ENCODE measurements at regions not wholly inside any gene's neighbourhood (a gene's known extent, or its start where the extent isn't known, plus 50 kb on each side); places are given as distances from the start of the nearest gene placed in this dataset.

DNA sequence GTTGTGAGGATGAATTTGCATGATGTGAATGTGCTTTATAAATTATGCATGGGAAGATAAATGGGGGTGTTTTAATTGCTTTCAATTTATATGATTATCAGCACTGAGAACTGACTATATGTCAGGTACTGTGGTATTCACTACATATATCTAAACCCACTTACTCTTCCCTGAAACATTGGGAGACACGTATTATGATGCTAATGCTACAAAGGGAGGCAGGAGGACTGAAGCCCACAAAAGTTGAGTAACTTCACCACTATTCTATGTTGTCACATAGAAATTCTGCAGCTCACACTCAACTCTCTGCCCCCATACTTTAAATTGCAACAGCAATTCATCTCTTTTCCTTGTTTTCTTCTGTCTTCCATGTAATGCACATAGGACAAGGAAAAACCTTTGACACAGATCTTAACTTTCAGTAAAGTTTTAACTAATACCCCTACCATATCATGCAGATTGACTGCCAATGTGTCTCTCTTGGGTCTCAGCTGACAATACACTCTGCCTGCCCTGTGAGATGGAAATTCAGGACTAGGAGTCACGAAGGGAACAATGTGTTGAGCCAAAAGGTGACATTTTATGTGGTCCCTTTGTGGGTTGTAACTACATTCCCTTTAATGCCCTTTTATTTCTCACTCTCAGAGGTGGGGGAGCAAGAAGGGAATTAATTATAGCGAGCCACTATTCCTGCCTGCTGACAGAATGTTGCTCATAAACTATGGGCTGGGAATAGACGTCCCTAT, 691.0 kb upstream of the SORCS1 start:
- no peak for DNase-seq

DNA sequence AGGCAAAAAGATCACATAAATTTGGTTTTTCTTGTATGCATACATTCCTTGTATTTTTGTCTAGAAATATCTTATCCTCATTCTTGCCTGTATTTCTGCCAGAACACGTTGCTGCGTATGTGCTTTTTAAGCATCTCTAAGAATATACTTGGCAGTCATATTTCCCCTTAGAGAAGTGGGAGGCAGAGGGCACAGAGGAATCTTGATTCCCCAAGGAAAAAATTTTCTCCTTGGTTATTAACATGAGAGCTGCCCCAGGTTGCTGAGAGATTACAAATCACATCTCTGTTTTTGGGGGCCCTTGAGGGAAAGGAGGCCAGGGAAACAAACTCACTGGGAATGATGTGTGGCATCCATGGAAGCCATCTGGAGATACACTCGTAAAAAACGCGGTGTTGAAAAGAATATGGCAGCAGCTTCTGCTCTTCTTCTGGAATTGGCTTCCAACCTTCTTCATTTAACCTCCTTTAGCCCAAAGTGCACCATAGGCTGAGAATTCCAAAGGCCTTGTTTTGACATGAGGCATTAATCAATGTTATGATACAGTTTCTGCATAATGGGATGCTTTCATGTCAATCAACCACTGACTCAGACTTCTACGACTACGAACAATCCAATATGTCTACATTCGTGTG, 684.3 kb upstream of the SORCS1 start:
- DNase-seq: no peak

DNA sequence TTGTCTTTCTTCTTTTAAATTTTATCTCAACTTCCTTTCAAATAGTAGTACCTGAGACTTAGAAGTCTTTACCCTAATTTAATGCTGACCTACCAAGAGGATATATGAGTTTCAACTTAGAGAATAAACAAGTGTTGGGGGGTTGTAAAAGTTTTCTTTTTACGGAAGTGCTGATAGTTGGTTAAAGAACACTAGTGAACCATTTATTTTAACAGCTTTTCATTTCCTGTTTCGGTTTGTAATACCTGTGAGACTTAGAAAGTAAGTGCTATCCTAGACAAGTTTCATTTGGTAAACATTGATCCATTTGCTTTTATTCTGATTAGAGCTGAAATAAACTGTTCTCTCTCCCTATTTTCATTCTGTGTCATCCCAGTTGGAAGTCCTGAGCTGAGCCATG, 683.1 kb upstream of the SORCS1 start:
- DNase-seq: no peak

- no peak for DNase-seq
These were observed 670.2 kb upstream of the SORCS1 start for GRCh38 chr10:107834706-107835105.

DNA sequence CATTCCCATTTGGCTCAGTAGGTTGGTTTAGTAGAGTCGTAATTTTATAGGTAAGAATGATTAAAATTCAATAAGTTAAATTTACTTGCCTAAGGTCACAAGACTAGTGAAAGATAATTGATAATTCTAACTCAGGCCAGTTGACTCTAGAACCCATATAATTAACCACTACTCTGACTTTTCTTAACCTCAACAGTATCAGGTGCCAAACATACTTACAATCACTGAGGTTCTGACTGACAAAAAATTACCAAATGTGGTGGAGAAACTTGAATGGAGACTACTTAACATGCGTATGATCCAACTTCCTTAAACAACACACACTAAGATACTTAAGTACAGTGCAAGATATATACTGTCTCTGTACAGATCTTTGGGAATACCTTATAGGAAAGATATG, 667.3 kb upstream of the SORCS1 start:
- DNase-seq: no peak

DNA sequence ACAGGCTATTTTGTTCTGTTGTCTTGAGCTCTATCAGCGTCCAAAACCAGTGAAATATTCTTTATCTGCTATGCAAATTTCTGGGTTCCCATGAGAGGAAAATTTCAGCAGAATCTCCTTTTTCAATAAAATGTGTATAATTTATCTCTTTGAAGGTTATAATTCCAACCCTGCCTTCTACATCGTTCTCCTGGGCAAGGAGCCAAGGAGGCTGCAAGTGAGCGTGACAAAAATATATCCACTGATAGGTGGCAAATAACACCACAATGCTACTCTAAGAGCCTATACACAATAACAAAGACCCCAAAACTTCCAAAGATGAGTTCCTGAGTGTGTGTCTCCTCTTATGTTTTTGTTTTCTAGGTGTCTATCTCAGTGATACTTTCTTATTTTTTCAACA, 664.7 kb upstream of the SORCS1 start:
- DNase-seq: no peak

- DNase-seq: no peak
These were observed 661.7 kb upstream of the SORCS1 start for GRCh38 chr10:107826171-107826570.

DNA sequence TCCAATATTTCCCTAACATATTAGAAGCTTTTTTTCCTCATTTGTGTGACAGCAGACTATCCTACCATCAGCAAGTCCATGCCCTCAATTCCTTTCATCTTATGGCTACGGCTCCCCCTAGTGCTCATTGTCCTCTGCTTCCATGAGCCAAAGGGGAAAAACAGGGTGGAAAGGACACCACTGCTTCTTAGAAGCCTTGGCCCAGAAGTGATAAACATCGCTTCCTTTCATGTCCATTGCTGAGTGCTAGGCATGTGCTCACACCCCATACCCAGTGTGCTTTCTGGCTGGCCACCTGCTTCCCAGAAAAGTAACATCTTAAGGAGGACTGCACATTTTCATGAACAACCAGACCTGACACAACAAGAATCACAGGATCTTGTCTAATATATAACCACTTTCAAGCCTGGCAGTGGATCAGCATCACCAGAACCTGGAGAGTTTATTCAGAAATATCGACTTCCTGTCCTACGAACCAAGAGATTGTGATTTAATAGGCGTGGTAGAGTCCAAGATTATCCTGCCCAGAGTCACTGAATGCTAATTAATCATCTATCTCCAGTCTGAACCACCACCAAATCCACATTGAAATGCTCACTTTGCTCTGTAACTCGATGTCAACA, 650.5 kb upstream of the SORCS1 start:
- DNase-seq: no peak

- no peak for DNase-seq
These were observed 649.1 kb upstream of the SORCS1 start for GRCh38 chr10:107813451-107814162.

GRCh38 chr10:107809889-107810288, 645.4 kb upstream of the SORCS1 start:
- DNase-seq: no peak

- no peak for DNase-seq
These were observed 643.3 kb upstream of the SORCS1 start for GRCh38 chr10:107807836-107808235.

- no peak for DNase-seq
These were observed 641.5 kb upstream of the SORCS1 start for GRCh38 chr10:107806026-107806425.

- no peak for DNase-seq
These were observed 639.0 kb upstream of the SORCS1 start for GRCh38 chr10:107803546-107803945.

DNA sequence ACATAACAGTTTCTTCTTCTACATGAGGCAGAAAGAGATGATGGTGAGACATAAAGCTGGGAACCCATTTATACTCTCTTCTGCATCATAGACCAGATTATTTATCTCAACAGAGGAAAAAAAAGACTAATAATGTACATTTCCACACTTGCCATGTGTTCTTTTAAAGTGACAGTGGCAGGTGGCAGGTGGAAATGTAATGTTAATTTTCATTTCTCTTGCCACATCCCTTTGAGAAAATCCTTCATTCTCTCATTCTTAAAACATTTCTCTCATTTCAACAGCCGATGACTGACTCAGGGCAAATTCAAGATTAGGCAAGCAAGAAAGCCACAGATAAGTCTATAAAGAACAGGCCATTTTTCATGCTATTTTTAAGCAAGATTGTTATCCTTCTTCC, 635.6 kb upstream of the SORCS1 start:
- DNase-seq: no peak

DNA sequence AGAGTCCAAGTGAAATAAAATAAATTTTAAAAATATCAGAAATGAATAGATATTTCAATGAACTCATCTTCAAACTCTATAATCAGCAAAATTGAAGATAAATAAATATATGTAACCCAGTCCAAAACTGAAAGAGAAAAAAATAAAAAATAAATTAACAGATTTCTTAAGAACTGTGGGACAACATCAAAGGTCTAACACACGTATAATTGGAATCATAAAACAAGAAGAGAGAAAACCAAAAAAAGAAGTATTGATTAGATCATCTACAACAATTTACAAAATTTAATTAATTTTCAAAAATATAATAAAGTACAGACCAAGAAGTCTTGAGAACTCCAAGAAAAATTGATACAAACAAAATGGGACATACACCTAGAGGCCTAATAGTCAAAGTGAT, 625.8 kb upstream of the SORCS1 start:
- no peak for DNase-seq

- no peak for DNase-seq
These were observed 606.6 kb upstream of the SORCS1 start for GRCh38 chr10:107771066-107771465.

- DNase-seq: no peak
These were observed 602.7 kb upstream of the SORCS1 start for GRCh38 chr10:107767185-107767584.

DNA sequence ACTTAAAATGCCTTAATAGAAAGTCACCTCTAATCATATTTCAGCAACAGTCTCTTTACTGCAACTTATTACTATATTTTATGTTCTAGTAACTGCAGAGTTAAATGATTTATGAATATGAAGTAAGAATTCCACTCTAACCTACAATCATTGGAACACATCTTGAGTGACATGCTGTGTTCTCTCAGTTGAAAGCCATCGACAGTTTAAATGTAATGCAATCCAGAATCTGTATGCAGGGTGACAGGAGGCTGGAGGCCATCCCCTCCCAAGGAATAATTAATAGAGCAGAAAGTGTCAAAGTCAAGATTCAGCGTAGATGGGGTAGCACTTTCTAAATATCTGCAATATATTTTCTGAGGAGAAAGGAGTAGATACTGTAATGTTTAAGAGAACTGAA, 590.3 kb upstream of the SORCS1 start:
- no peak for DNase-seq

- no peak for DNase-seq
These were observed 584.7 kb upstream of the SORCS1 start for GRCh38 chr10:107749235-107749634.

- no peak for DNase-seq
These were observed 583.3 kb upstream of the SORCS1 start for GRCh38 chr10:107747851-107748250.

DNA sequence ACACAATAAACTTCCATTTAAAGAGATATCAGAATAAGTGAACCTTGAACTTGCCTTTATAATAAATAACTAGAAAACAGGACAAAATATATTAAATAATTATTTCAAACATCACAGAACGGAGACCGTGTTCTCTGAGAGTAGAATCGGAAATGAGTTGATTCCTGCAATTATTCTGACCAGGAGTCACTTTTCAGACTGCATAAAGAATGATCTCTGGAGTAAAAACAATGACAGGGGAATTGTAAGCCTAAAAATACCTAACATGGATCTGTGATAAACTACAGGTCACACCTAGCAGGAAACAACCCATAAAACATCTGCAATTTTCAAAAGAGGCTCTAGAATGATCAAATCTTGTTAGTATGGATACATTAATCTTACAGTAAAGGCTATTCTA, 577.5 kb upstream of the SORCS1 start:
- no peak for DNase-seq

DNA sequence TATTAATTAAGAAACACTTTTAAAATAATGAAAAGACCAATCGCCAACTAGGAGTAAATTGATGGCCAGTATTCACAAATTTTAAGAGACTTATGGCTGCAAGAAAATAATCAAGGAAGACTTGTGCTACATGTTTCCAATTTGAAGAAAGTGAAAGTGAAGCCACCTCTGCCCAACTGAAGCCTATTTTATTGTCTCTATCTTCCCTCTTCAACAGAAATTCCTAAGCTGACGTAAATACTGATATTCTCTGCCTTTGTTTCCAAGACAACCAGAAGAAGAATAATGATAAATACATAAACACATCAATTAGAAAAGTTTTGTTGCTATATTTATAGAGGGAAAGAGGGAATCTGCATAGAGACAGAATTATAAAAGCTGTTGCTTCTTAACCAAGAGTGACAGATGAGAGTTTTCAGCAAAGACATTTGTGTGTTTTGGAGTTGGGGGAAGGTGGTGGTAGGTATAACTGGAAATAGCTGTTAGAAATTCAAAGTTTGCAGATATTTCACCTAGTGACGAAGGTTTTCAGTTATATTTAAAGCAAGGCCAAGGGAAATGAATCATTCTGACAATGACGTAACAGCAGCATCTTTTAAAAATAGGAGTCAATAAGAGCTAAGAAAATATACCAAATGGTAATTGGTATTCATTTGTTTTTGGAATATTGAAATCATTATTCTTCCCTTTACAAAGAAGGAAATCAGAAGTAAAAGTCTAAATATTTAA, 576.6 kb upstream of the SORCS1 start:
- DNase-seq: no peak

GRCh38 chr10:107739951-107740350, 575.4 kb upstream of the SORCS1 start:
- DNase-seq: no peak
